Mesothelial cell of epicardium (in vitro differentiated cells): ENCODE measurements at regions not wholly inside any gene's neighbourhood (a gene's known extent, or its start where the extent isn't known, plus 50 kb on each side); places are given as distances from the start of the nearest gene placed in this dataset.

Experiments used
- DNase-seq, 2 experiments: peaks; one replicate each; pipeline ENCODE4 v3.0.0; 2021; ENCODE audit warnings: low spot score in 2 of 2; ENCODE audit not compliant: unreplicated experiment in 2 of 2
- H3K27ac Mint-ChIP-seq: 2 replicates; pipeline ENCODE4 v1.8.0; 2021; ENCODE audit warnings: mixed read lengths
- H3K27me3 Mint-ChIP-seq: 2 replicates; pipeline ENCODE4 v1.8.0; 2021; ENCODE audit warnings: low read depth, mixed read lengths
- H3K36me3 Mint-ChIP-seq: 2 replicates; pipeline ENCODE4 v1.8.0; 2021; ENCODE audit warnings: mixed read lengths
- H3K4me1 Mint-ChIP-seq: 2 replicates; pipeline ENCODE4 v1.8.0; 2021; ENCODE audit warnings: mixed read lengths
- H3K4me3 Mint-ChIP-seq: 2 replicates; pipeline ENCODE4 v1.8.0; 2021; ENCODE audit warnings: mild to moderate bottlenecking, moderate library complexity, mixed read lengths
- H3K9me3 Mint-ChIP-seq: 2 replicates; pipeline ENCODE4 v1.8.0; 2021; ENCODE audit warnings: mixed read lengths
- CTCF ChIP-seq: fragments of 200-600 bp; sonication (generic); IDR thresholded peaks from one replicate; pipeline ENCODE4 v1.5.0; 2021; ENCODE audit warnings: antibody characterized with exemption; ENCODE audit not compliant: unreplicated experiment

DNA sequence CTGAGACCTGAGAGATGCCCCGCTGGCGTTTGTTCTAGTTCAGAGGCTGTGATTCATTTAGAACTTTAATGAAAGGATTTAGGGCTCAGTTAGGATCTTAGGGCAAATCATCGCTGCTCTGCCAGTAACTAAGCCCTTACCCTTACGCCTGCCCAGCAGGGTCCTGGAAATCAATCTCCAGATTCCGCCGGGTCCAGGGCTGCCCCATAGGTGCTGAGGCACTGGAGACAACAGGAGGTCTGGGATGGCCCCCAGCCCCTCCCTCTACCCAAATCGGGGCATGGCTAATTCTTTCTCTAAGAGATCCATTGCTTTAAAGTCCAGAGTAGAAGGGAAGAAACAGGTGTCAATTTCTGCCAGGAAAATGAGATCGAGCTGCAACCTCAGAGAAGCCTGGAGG is 83.1 kb downstream of the SDC1 start:
- no peaks in the 10 kb centered on the region for H3K9me3 Mint-ChIP-seq
- no peak overlapping the region for H3K4me3 Mint-ChIP-seq
- H3K27me3 Mint-ChIP-seq, result no peaks in the 10 kb centered on the region
- H3K27ac Mint-ChIP-seq, result no peak overlapping the region
- no peak for TF ChIP-seq CTCF
- DNase-seq, result no peak
- peaks cover 61% of the 10 kb centered on the region for H3K4me1 Mint-ChIP-seq
- H3K36me3 Mint-ChIP-seq, result no peaks in the 10 kb centered on the region

DNA sequence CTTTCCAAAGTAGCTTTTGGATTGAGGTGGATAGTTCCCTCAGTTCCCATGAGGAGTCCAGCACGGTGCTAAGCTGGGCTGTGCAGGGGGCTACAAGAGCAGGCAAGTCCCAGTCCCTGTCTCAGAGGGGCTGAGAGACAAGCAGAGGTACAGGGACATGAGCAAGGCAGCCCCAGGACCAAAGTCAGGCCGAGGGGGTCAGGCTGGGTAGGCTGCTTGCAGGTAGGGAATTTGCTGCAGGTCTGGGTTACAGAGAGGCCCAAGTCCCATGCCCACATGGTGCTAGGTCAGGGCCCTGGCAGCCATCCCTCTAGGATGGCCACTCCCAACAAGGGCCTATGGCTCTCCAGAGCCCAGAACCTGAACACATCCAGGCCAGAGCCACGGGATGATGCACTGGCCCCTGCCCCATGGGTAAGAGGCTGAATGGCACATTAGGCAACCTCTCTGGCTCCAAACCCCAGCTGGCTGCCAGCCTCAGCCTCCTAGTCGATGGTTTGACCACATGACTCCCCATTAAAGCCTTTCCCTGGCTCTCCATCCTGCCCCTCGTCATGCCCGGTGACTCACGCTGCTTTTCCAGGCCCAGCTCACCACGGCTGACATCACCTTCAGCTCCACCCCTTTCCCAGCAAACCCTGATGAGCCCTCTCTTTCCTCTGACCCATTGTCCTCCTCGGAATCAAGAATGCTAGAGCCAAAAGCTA is 83.7 kb downstream of the SDC1 start:
- Mint-ChIP-seq H3K4me3 (no peak overlapping the region), H3K27me3 (no peaks in the 10 kb centered on the region), H3K36me3 (no peaks in the 10 kb centered on the region), H3K4me1 (peaks cover 55% of the 10 kb centered on the region), H3K9me3 (no peaks in the 10 kb centered on the region), H3K27ac (no peak overlapping the region)
- DNase-seq, result no peak
- no peak for TF ChIP-seq CTCF

DNA sequence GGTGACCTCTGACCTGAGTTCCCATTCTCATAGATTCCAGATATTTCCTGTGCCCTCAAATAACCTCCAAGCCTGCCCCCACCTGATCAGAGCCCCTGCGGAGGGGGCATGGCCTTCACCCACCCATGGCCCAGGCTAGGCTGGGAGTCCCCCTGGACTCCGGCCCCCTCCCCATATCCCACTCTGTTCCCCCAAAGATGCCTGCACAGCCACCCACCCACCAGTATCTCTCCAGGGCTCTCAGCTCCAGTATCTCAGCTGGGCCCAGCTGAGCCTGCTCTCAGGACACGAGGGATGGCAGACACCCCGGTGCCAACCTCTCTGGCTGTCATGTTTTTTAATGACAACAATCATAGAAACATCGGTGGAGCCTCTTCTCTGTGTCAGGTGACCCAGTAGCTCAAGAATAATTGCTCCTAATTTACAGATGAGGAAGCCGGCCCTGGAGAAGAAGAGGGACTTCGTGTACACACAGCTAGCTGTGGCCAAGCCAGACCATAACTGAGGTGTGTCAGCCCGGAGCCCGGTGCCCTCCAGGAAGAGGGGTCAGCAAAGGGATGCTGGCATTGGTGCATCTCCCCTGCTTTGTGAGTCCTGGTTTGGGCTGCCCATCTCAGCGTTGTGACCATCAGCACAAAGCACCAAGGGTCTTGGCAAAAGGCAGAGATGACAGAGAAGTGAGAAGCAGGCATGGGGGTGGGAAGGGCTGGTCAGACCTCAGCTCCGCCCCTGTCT is 84.4 kb downstream of the SDC1 start:
- no peaks in the 10 kb centered on the region for H3K36me3 Mint-ChIP-seq
- H3K4me1 Mint-ChIP-seq, result peaks cover 51% of the 10 kb centered on the region
- peak overlapping the region; percentile 14 for H3K27ac Mint-ChIP-seq

GRCh38 chr2:20139407-20140172 is 85.3 kb downstream of the SDC1 start:
- TF ChIP-seq CTCF, result no peak
- no peak overlapping the region for H3K4me3 Mint-ChIP-seq
- no peaks in the 10 kb centered on the region for H3K36me3 Mint-ChIP-seq
- H3K27me3 Mint-ChIP-seq, result no peaks in the 10 kb centered on the region
- H3K27ac Mint-ChIP-seq, result peak overlapping the region; percentile 85
- H3K9me3 Mint-ChIP-seq, result no peaks in the 10 kb centered on the region
- H3K4me1 Mint-ChIP-seq, result peaks cover 44% of the 10 kb centered on the region
- DNase-seq, result no peak

More for the DNA sequence above, 84.4 kb downstream of the SDC1 start:
- TF ChIP-seq CTCF, result no peak
- DNase-seq, result no peak
- no peak overlapping the region for H3K4me3 Mint-ChIP-seq
- no peaks in the 10 kb centered on the region for H3K9me3 Mint-ChIP-seq
- H3K27me3 Mint-ChIP-seq, result no peaks in the 10 kb centered on the region

DNA sequence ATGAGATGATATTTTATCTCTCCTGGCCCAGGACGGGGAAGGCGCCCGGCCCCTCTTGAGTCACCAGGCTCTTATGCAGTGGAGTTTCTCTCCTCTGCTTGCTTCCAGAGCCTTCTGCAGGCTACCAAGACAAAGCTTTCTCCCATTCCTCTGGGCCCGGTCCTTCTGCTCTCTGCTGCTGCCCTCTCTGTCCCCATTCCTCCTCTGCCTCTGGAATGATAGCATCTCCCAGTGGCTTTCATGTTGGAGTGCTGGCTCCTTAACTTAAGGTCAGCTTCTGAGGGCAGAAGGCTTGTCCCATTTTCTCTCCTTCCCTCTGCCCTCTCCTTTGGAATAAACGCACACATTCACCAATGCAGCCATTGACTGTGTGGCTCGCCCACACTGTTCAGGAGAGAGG is 86.2 kb downstream of the SDC1 start:
- no peaks in the 10 kb centered on the region for H3K36me3 Mint-ChIP-seq
- no peak overlapping the region for H3K4me3 Mint-ChIP-seq
- H3K27me3 Mint-ChIP-seq, result no peaks in the 10 kb centered on the region
- TF ChIP-seq CTCF, result no peak
- DNase-seq, result no peak
- peak overlapping the region; percentile 85 for H3K27ac Mint-ChIP-seq
- peaks cover 42% of the 10 kb centered on the region for H3K4me1 Mint-ChIP-seq
- H3K9me3 Mint-ChIP-seq, result no peaks in the 10 kb centered on the region
